K562 (cell line): ENCODE measurements at regions not wholly inside any gene's neighbourhood (a gene's known extent, or its start where the extent isn't known, plus 50 kb on each side); places are given as distances from the start of the nearest gene placed in this dataset.
A peak's percentile ranks its signal among the peaks of the same experiment; 100 is the strongest.

Experiments
- CBX5 ChIP-seq: IDR thresholded peaks from 2 replicates; pipeline ENCODE4 v1.6.1; 2014; ENCODE audit warnings: low read depth, borderline replicate concordance
- CREB1 ChIP-seq, 2 experiments: sonication (generic) in 1 of 2; formaldehyde crosslinking in 1 of 2; IDR thresholded peaks; 2 replicates each; pipeline versions ENCODE4 v1.6.1 to v1.8.0; 2012 to 2022; ENCODE audit warnings: inconsistent platforms in 1 of 2, mild to moderate bottlenecking in 1 of 2, missing genetic modification reagents in 1 of 2, moderate library complexity in 1 of 2
- CREB3L1 ChIP-seq: fragments of 450-650 bp; IDR thresholded peaks from 2 replicates; pipeline ENCODE4 v1.6.1; 2014; ENCODE audit warnings: low read depth, mild to moderate bottlenecking, moderate library complexity, borderline replicate concordance
- ERF ChIP-seq: fragments of 450-650 bp; formaldehyde crosslinking; IDR thresholded peaks from 2 replicates; pipeline ENCODE4 v1.4.0; 2020; ENCODE audit warnings: mild to moderate bottlenecking, mixed read lengths
- GATAD2A ChIP-seq: fragments of 450-650 bp; IDR thresholded peaks from 2 replicates; pipeline ENCODE4 v1.6.1; 2017
- GTF2F1 ChIP-seq: IDR thresholded peaks from 2 replicates; pipeline ENCODE4 v1.6.1; 2011; ENCODE audit warnings: low read depth, low read length, improper control_type of control experiment
- MAX ChIP-seq: sonication (generic); formaldehyde crosslinking; IDR thresholded peaks from 2 replicates; pipeline ENCODE4 v1.9.0; 2022; ENCODE audit warnings: mild to moderate bottlenecking, missing genetic modification reagents
- MBD1 ChIP-seq: fragments of 250-450 bp; sonication (Bioruptor Pico); IDR thresholded peaks from 2 replicates; pipeline ENCODE4 v1.8.0; 2022; ENCODE audit warnings: inconsistent platforms
- MECOM ChIP-seq: fragments of 250-450 bp; sonication (Bioruptor Pico); IDR thresholded peaks from 2 replicates; pipeline ENCODE4 v1.8.0; 2022; ENCODE audit warnings: inconsistent platforms
- MED1 ChIP-seq: sonication (generic); formaldehyde crosslinking; IDR thresholded peaks from 2 replicates; pipeline ENCODE4 v1.8.1; 2023; ENCODE audit warnings: missing genetic modification reagents, borderline replicate concordance
- NCOA2 ChIP-seq, 2 experiments: fragments of 450-650 bp; IDR thresholded peaks; 2 replicates each; pipeline ENCODE4 v1.6.1; 2018; ENCODE audit warnings: mild to moderate bottlenecking in 2 of 2, moderate library complexity in 1 of 2; ENCODE audit not compliant: partially characterized antibody in 2 of 2
- NFIC ChIP-seq: fragments of 450-650 bp; IDR thresholded peaks from 2 replicates; pipeline ENCODE4 v1.6.1; 2017; ENCODE audit warnings: mild to moderate bottlenecking, inconsistent platforms
- RAD51 ChIP-seq: fragments of 450-650 bp; IDR thresholded peaks from 2 replicates; pipeline ENCODE4 v1.7.1; 2016; ENCODE audit warnings: low read depth, mild to moderate bottlenecking, borderline replicate concordance
- RNF2 ChIP-seq: sonication (generic); IDR thresholded peaks from 2 replicates; pipeline ENCODE4 v1.6.1; 2016
- SIX5 ChIP-seq, 2 experiments: IDR thresholded peaks; 2 replicates each; pipeline ENCODE4 v1.6.1; 2011; ENCODE audit warnings: low read length in 2 of 2, borderline replicate concordance in 1 of 2, low read depth in 1 of 2, mild to moderate bottlenecking in 1 of 2, moderate library complexity in 1 of 2; ENCODE audit not compliant: insufficient read depth in 1 of 2
- SMAD2 ChIP-seq: fragments of 150-350 bp; IDR thresholded peaks from 2 replicates; pipeline ENCODE4 v1.6.1; 2014; ENCODE audit warnings: low read depth, mild to moderate bottlenecking, low read length
- TEAD1 ChIP-seq, 2 experiments: fragments of 450-650 bp in 1 of 2; sonication (generic) in 1 of 2; formaldehyde crosslinking; IDR thresholded peaks; 2 replicates each; pipeline versions ENCODE4 v1.4.0 to v1.8.0; 2020 to 2022; ENCODE audit warnings: mild to moderate bottlenecking in 2 of 2, missing genetic modification reagents in 1 of 2
- XRCC3 ChIP-seq: fragments of 450-650 bp; IDR thresholded peaks from 2 replicates; pipeline ENCODE4 v1.6.1; 2017; ENCODE audit warnings: mild to moderate bottlenecking, moderate library complexity
- YBX1 ChIP-seq: fragments of 450-650 bp; IDR thresholded peaks from 2 replicates; pipeline ENCODE4 v1.7.1; 2016; ENCODE audit warnings: mild to moderate bottlenecking
- ZBTB8A ChIP-seq: fragments of 450-650 bp; IDR thresholded peaks from 2 replicates; pipeline ENCODE4 v1.6.1; 2018; ENCODE audit warnings: mild to moderate bottlenecking, moderate library complexity; ENCODE audit not compliant: partially characterized antibody
- ZKSCAN8 ChIP-seq: fragments of 200-800 bp; sonication (Bioruptor generic); IDR thresholded peaks from 2 replicates; pipeline ENCODE4 v1.6.1; 2016; ENCODE audit warnings: missing genetic modification characterization, missing compliant biosample characterization
- ZNF639 ChIP-seq, 2 experiments: fragments of 200-800 bp in 1 of 2; sonication (Bioruptor generic) in 1 of 2; sonication (generic) in 1 of 2; formaldehyde crosslinking in 1 of 2; IDR thresholded peaks in 1 of 2; conservative IDR thresholded peaks in 1 of 2; 2 replicates each; pipeline versions ENCODE4 v1.5.0 to v1.6.1; 2016 to 2020; ENCODE audit warnings: missing compliant biosample characterization in 1 of 2, missing genetic modification characterization in 1 of 2, missing genetic modification reagents in 1 of 2
- ZNF778 ChIP-seq: fragments of 450-650 bp; formaldehyde crosslinking; IDR thresholded peaks from 2 replicates; pipeline ENCODE4 v1.4.0; 2020; ENCODE audit warnings: mild to moderate bottlenecking, moderate library complexity
- ZZZ3 ChIP-seq: fragments of 450-650 bp; IDR thresholded peaks from 2 replicates; pipeline ENCODE4 v1.6.1; 2016; ENCODE audit warnings: antibody characterized with exemption, mild to moderate bottlenecking, moderate library complexity

GRCh38 chr3:194255252-194256039, 95.7 kb downstream of the CPN2 start (continued):
- TF ChIP-seq CREB3L1: peak; percentile 99
- TF ChIP-seq CREB1 (IDR thresholded peaks at IDR 0.05): peak; percentile 75
- TF ChIP-seq CREB1 (CRISPR knock-in tag; IDR thresholded peaks at IDR 0.05): no peak; the same call in none of the 2 replicates
- TF ChIP-seq ZZZ3: no peak
- peak; percentile 88 for TF ChIP-seq RAD51
- TF ChIP-seq GATAD2A: peak; percentile 95
- TF ChIP-seq MECOM (CRISPR knock-in tag): peak; percentile 75
- TF ChIP-seq ERF (CRISPR knock-in tag): no peak; the same call in 1 of the 2 replicates
- TF ChIP-seq XRCC3: no peak
- peak in 1 of 2 experiments; percentile 58 for TF ChIP-seq NCOA2 (IDR thresholded peaks at IDR 0.05; ENCODE audit: partially characterized antibody in 2 of 2)
- peak in 1 of 2 experiments; percentile 45; a peak in 2 of 4 replicates for TF ChIP-seq TEAD1 (CRISPR knock-in tag; IDR thresholded peaks at IDR 0.05)
- TF ChIP-seq SIX5 (IDR thresholded peaks at IDR 0.05; ENCODE audit: borderline replicate concordance in 1 of 2, insufficient read depth in 1 of 2, low read depth in 1 of 2, low read length in 2 of 2): no peak
- peak; percentile 60; the same call in 1 of the 2 replicates for TF ChIP-seq GTF2F1
- no peak for TF ChIP-seq MBD1
- TF ChIP-seq CBX5: 0 out of 2 replicates have a peak, but pooled peaks have one; percentile 44
- TF ChIP-seq ZNF778 (CRISPR knock-in tag): no peak
- TF ChIP-seq MAX (CRISPR knock-in tag): peak; percentile 95
- TF ChIP-seq MED1 (CRISPR knock-in tag): no peak
- no peak; the same call in 1 of the 2 replicates for TF ChIP-seq ZKSCAN8 (CRISPR knock-in tag)
- TF ChIP-seq ZNF639 (CRISPR knock-in tag; conservative IDR thresholded peaks at IDR 0.05 in 1 of 2, IDR thresholded peaks at IDR 0.05 in 1 of 2): peak in 1 of 2 experiments; percentile 83; a peak in 2 of 4 replicates
- TF ChIP-seq RNF2: peak; percentile 99
- TF ChIP-seq NFIC: peak; percentile 29
- no peak for TF ChIP-seq ZBTB8A
- no peak for TF ChIP-seq YBX1
- no peak for TF ChIP-seq SMAD2
